Umbilical cord (tissue), 1 donor: ENCODE measurements at regions not wholly inside any gene's neighbourhood (a gene's known extent, or its start where the extent isn't known, plus 50 kb on each side); places are given as distances from the start of the nearest gene placed in this dataset.
A peak's percentile ranks its signal among the peaks of the same experiment; 100 is the strongest.
"Not testable (repeated sequence)": the region's sequence is repeated elsewhere in the genome, so short reads cannot be mapped to it uniquely, and the experiment has no call there.

Experiments
- DNase-seq: peaks from one replicate; pipeline ENCODE4 v3.0.0-alpha.2; 2015; ENCODE audit warnings: low spot score

- no peak for DNase-seq
These were observed 107.5 kb downstream of the DCLK3 start for GRCh38 chr3:36656873-36657272.

GRCh38 chr3:36653095-36653494 is 111.3 kb downstream of the DCLK3 start:
- DNase-seq = no peak

DNA sequence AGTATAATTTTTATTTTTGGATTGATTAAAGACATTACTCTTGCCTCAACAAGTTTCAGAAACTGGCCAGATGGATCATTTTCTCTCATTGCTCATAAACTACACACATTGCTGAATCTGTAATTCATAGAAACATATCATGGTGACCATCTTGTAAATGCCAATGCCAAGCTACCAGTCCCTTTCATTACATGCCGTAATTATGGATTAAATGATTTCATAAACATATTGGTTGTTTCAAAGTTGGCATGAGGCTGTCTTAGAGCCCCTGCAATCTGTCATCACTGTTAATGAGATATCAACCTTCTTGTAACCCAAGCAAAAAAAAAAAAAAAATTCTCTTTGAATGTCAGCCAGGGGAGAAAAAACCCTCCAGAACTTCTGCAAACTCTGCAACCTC is 112.2 kb downstream of the DCLK3 start:
- DNase-seq = no peak

DNA sequence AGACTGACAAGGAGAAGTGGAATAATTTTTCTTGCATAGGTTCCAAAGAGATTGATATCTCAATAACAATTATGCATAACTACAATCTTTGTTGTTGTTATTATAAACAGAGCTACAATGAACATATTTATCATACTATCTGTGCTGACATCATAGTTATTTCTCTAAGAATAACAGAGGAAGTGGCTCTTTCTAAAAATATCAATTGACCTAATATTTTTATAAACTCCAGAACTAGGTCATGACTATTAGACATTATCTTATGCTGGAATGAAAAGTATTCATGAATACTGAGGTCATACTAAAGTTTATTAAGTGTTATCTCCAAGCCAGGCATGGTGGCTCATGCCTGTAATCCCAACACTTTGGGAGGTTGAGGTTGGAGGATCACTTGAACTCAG is 114.1 kb downstream of the DCLK3 start:
- peak; percentile 20 for DNase-seq

DNA sequence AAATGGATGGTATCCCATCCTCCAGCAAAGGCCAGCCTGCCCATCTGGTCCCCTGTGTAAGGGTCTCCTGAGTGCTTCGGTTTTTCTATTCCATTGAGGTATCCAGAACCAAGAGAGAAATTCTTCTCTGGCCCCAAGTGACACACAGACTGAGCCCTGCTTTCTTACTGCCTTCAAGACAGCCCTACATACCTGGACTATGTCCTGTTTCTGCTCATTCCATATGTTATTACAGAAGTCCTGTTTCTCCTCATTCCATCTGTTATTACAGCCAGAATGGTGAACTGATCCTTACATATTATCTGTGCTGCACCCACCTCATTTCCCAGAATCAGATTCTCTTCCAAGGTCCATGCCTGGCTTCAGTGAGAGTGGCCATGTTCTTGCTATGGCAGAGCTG is 115.2 kb downstream of the DCLK3 start:
- no peak for DNase-seq

- DNase-seq = peak; percentile 61
These were observed 115.9 kb downstream of the DCLK3 start for GRCh38 chr3:36648241-36649034.

GRCh38 chr3:36647423-36647853 is 116.9 kb downstream of the DCLK3 start:
- no peak for DNase-seq

DNA sequence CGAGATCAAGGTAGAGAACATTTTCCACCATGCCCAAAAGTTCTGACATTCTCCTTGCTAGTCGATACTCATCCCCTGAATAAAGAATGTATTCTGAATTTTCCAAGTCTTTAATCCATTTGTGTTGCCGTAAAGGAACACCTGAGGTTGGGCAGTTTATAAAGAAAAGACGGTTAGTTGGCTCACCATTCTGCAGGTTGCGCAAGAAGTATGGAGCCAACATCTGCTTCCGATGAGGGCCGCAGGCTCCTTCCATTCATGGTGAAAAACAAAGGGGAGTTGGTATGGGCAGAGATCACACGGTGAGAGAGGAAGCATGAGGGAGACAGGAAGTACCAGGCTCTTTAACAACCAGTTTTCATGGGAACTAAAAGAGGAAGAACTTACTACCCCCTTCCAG is 121.2 kb downstream of the DCLK3 start:
- no peak for DNase-seq

DNA sequence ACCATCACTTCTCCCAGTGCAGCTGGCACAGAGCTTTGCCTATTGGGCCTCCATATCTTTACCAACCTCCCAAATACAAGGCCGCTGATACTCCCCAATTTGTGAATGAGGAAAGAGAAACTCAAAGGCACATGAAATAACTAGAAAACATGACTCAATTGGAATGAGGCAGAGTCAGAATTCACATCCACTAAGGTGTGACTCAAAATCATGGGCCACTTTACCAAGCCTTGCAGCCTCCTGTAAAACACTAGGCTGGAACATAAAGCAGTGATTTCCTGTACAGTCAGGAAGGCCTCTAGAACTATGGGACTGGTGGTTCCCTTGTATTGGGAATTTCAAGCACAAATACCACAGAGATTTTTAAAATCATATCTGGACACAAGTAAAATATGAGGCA is 128.6 kb downstream of the DCLK3 start:
- DNase-seq = no peak

GRCh38 chr3:36633897-36634296 is 130.5 kb downstream of the DCLK3 start:
- not testable (repeated sequence) for DNase-seq

DNA sequence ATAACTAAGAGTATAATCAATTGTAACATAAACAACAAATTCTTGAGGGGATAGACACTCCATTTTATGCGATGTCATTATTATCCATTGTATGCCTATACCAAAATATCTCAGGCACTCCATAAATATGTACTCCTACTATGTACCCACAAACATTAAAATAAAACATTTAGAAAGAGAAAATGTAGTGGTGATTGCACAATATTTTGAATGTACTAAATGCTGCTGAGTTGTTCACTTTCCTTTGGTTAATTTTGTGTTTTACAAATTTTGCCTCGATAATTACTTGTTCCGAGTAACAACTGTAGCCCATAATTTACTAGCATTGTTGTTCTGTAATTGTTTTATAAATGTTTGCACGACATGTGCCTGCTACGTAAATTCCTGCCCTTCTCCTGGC is 131.3 kb downstream of the DCLK3 start:
- DNase-seq = no peak

DNA sequence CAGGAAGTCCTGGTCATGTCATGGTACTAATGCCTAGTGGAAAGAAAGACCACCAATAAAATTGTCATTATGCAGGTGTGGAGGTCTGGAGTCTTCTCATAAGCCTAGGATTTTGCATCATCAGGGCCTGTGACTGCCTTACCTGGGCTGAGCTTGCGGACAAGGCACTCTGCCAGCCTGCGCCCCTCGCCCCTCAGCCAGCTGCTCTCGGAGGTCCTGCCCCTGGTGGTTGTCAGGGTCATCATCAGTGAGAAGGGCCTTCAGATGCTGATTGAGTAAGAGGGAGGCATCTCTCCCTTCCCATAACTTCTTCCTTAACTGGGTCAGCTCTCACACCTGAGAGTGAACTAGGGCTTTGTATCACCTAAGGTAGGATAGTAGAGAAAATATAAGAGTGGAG is 132.8 kb downstream of the DCLK3 start:
- no peak for DNase-seq

GRCh38 chr3:36615861-36616260 is 148.5 kb downstream of the DCLK3 start:
- DNase-seq = no peak

DNA sequence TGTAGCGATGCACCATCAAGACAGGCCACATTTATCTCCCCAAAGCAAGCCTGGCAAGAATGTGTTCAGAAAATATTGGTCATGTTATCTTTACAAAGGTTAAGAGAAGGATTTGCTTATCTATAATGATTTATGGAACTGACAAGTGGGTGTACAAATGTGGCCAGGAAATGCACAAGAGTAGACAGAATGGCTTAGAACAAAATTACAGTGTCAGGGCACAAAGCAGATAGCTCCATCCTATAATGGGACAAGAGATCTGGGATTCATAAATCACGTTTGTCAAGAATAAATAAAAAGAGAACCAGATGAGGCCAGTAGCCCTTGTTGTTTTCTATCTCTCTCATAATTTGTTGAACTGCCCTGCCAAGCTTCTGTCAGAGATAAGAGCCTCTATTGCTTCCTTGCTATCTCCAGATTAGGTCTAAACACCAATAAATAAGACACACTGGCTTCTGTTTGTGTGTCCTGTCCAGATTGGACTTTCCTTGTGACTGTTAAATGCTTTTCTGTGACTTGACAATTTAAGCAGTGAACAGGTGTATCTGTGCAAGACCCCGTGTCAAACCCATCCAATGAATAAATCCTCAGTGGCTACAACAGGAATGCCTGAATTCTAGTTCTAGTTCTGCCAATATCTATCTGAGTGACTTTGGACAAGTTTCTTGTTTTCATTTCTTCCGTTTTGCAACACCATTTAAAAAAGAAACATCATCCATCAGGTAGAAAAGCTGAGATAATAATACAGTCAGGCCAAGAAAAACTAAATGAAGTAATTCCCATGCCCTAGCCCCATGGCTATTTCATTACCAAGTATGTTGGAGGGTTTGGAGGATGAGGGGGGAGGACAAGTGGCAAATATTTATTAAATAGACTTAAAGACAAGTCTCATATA is 157.2 kb downstream of the DCLK3 start:
- peak; percentile 79 for DNase-seq

DNA sequence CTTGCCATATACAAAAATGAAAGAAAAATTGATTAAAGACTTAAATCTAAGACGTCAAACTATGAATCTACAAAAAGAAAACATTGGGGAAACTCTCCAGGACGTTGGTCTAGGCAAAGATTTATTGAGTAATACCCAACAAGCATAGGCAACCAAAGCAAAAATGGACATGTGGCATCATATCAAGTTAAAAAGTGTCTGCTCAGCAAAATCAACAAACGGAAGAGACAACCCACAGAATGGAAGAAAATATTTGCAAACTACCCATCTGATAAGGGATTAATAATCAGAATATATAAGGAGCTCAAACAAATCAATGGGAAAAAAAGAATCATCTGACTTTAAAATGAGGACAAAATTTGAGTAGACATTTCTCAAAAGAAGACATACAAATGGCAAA is 160.9 kb downstream of the DCLK3 start:
- no peak for DNase-seq

GRCh38 chr3:36600404-36600803 is 163.9 kb downstream of the DCLK3 start:
- DNase-seq = no peak
